Peyer's patch (tissue), 4 donors: ENCODE measurements at regions not wholly inside any gene's neighbourhood (a gene's known extent, or its start where the extent isn't known, plus 50 kb on each side); places are given as distances from the start of the nearest gene placed in this dataset.

Source experiments
- DNase-seq, 3 donors: peaks; one replicate each; pipeline ENCODE4 v3.0.0-alpha.2; 2017 to 2019
- H3K27ac ChIP-seq, 4 donors: fragments of 200-600 bp; sonication (generic); one replicate each; pipeline ENCODE4 v1.5.1; 2016 to 2019
- H3K27me3 ChIP-seq, 2 donors: fragments of 200-600 bp; sonication (generic); one replicate each; pipeline ENCODE4 v1.5.1; 2019
- H3K36me3 ChIP-seq, 3 donors: fragments of 200-600 bp; sonication (generic); one replicate each; pipeline ENCODE4 v1.5.1; 2016 to 2019
- H3K4me1 ChIP-seq, 4 donors: fragments of 200-600 bp; sonication (generic); one replicate each; pipeline ENCODE4 v1.5.1; 2016 to 2019
- H3K4me3 ChIP-seq, 4 donors: fragments of 200-600 bp; sonication (generic); 1 replicate in 3 of 4; 2 replicates in 1 of 4; pipeline ENCODE4 v1.5.1; 2016 to 2019; ENCODE audit warnings: mild to moderate bottlenecking in 1 of 4
- H3K9me3 ChIP-seq, 4 donors: fragments of 200-600 bp; sonication (generic); one replicate each; pipeline ENCODE4 v1.5.1; 2016 to 2019; ENCODE audit warnings: mild to moderate bottlenecking in 1 of 4
- CTCF ChIP-seq, 6 experiments: fragments of 450-650 bp in 4 of 6; fragments of 200-600 bp in 2 of 6; sonication (generic) in 1 of 6; IDR thresholded peaks; one replicate each; pipeline ENCODE4 v1.5.1; 2017 to 2019; ENCODE audit warnings: antibody characterized with exemption in 6 of 6, mild to moderate bottlenecking in 3 of 6, moderate library complexity in 1 of 6
- POLR2A ChIP-seq, 2 donors: fragments of 450-650 bp; IDR thresholded peaks; one replicate each; pipeline ENCODE4 v1.5.1; 2017; ENCODE audit warnings: antibody characterized with exemption in 2 of 2, mild to moderate bottlenecking in 2 of 2, moderate library complexity in 2 of 2

GRCh38 chr14:51441001-51441400 lies 201.0 kb downstream of the TMX1 start:
- Histone ChIP-seq H3K27me3 (no peaks in the 10 kb centered on the region), H3K36me3 (no peaks in the 10 kb centered on the region), H3K4me3 (no peak overlapping the region), H3K9me3 (no peaks in the 10 kb centered on the region), H3K27ac (no peak overlapping the region), H3K4me1 (no peaks in the 10 kb centered on the region)
- TF ChIP-seq POLR2A (IDR thresholded peaks at IDR 0.05) (no peak), CTCF (IDR thresholded peaks at IDR 0.05) (no peak)
- DNase-seq = no peak

- TF ChIP-seq POLR2A (IDR thresholded peaks at IDR 0.05) (no peak), CTCF (IDR thresholded peaks at IDR 0.05) (no peak)
- Histone ChIP-seq H3K27me3 (no peaks in the 10 kb centered on the region), H3K36me3 (no peaks in the 10 kb centered on the region), H3K4me3 (no peak overlapping the region), H3K4me1 (no peaks in the 10 kb centered on the region), H3K27ac (no peak overlapping the region), H3K9me3 (no peaks in the 10 kb centered on the region)
- no peak for DNase-seq
Observed at GRCh38 chr14:51442513-51443175, 202.6 kb downstream of the TMX1 start.

- no peak overlapping the region for H3K4me3 ChIP-seq
- H3K27ac ChIP-seq = no peak overlapping the region
- H3K36me3 ChIP-seq = no peaks in the 10 kb centered on the region
- no peaks in the 10 kb centered on the region for H3K4me1 ChIP-seq
- H3K9me3 ChIP-seq = no peaks in the 10 kb centered on the region
- DNase-seq = no peak
- TF ChIP-seq POLR2A (IDR thresholded peaks at IDR 0.05) (no peak), CTCF (IDR thresholded peaks at IDR 0.05) (no peak)
- no peaks in the 10 kb centered on the region for H3K27me3 ChIP-seq
Observed at GRCh38 chr14:51443195-51444018, 203.4 kb downstream of the TMX1 start.

- TF ChIP-seq POLR2A (IDR thresholded peaks at IDR 0.05) = no peak
- no peak for TF ChIP-seq CTCF (IDR thresholded peaks at IDR 0.05)
- Histone ChIP-seq H3K27me3 (no peaks in the 10 kb centered on the region), H3K27ac (no peak overlapping the region), H3K4me3 (no peak overlapping the region), H3K9me3 (no peaks in the 10 kb centered on the region), H3K4me1 (no peaks in the 10 kb centered on the region), H3K36me3 (no peaks in the 10 kb centered on the region)
- DNase-seq = no peak
Observed at GRCh38 chr14:51444353-51445000, 204.4 kb downstream of the TMX1 start.

GRCh38 chr14:51445001-51445390 lies 204.9 kb downstream of the TMX1 start:
- Histone ChIP-seq H3K27me3 (no peaks in the 10 kb centered on the region), H3K36me3 (no peaks in the 10 kb centered on the region), H3K4me3 (no peak overlapping the region), H3K4me1 (no peaks in the 10 kb centered on the region), H3K9me3 (no peaks in the 10 kb centered on the region), H3K27ac (no peak overlapping the region)
- no peak for DNase-seq
- TF ChIP-seq CTCF (IDR thresholded peaks at IDR 0.05) (no peak), POLR2A (IDR thresholded peaks at IDR 0.05) (no peak)
